K562 (cell line): ENCODE measurements at regions not wholly inside any gene's neighbourhood (a gene's known extent, or its start where the extent isn't known, plus 50 kb on each side); places are given as distances from the start of the nearest gene placed in this dataset.

ENCODE experiments used
- ATAC-seq: fragments of 200-7000 bp; cut with Tn5 transposase; 3 replicates; pipeline ENCODE4 v1.9.1; 2020; ENCODE audit warnings: moderate library complexity
- BruUV-seq: library from RNA; stranded (reverse); fragments of 400-500 nt; replicated peaks from 2 replicates; lab custom pipeline; 2021; lab: Mats Ljungman, UMichigan
- CTCF ChIA-PET: fragments of 300-600 bp; formaldehyde crosslinking; extraction: SDS; loops from one replicate; lab custom pipeline; 2021; ENCODE audit warnings: low intra/inter-chr PET ratio; lab: Yijun Ruan, JAX
- POLR2A ChIA-PET: fragments of 300-600, 350-650 bp; sonication (Branson Sonifier 250); formaldehyde crosslinking; extraction: SDS; loops from one replicate; lab custom pipeline; 2021; ENCODE audit warnings: antibody characterized with exemption, inconsistent platforms; lab: Yijun Ruan, JAX
- DNase-seq, 4 experiments: peaks; one replicate each; pipeline versions ENCODE4 v3.0.0 to v3.0.0-alpha.2; 2011 to 2018; ENCODE audit warnings: low spot score in 3 of 4, mixed read lengths in 3 of 4; ENCODE audit errors: extremely low read depth in 1 of 4
- FAIRE-seq: peaks from 2 replicates; lab custom pipeline; 2011; peaks lifted over from hg19 to GRCh38; lab: Jason Lieb, UNC
- H2AFZ ChIP-seq: 2 replicates; pipeline ENCODE4 v1.6.0; 2011; ENCODE audit warnings: low read depth, low read length, control low read depth, inconsistent platforms
- H3K27ac ChIP-seq: fragments of 200-600 bp; 3 replicates; pipeline ENCODE4 v1.8.0; 2011; ENCODE audit warnings: low read depth, mild to moderate bottlenecking, control low read depth, inconsistent platforms, low read length, moderate library complexity, mixed read lengths; ENCODE audit errors: extremely low read depth
- H3K27me3 ChIP-seq, 2 experiments: fragments of 300-600 bp in 1 of 2; 2 replicates in 1 of 2; 3 replicates in 1 of 2; pipeline versions ENCODE4 v1.6.0 to v1.8.0; 2011; ENCODE audit warnings: inconsistent platforms in 2 of 2, low read length in 2 of 2, mild to moderate bottlenecking in 1 of 2, mixed read lengths in 1 of 2, moderate library complexity in 1 of 2; ENCODE audit not compliant: control insufficient read depth in 2 of 2, insufficient read depth in 2 of 2
- H3K36me3 ChIP-seq: fragments of 300-600 bp; 3 replicates; pipeline ENCODE4 v1.8.0; 2011; ENCODE audit warnings: mild to moderate bottlenecking, low read length, inconsistent platforms; ENCODE audit not compliant: control insufficient read depth, insufficient read depth
- H3K4me1 ChIP-seq, 2 experiments: fragments of 200-600 bp in 1 of 2; replicated peaks in 1 of 2; 2 replicates in 1 of 2; 3 replicates in 1 of 2; pipeline versions ENCODE4 v1.5.1 to v1.8.0; 2011; ENCODE audit warnings: inconsistent platforms in 2 of 2, low read length in 2 of 2, mild to moderate bottlenecking in 1 of 2, mixed read lengths in 1 of 2, moderate library complexity in 1 of 2; ENCODE audit not compliant: control insufficient read depth in 2 of 2, insufficient read depth in 2 of 2
- H3K4me2 ChIP-seq: 2 replicates; pipeline ENCODE4 v1.6.1; 2011; ENCODE audit warnings: low read length, control low read depth, inconsistent platforms, mixed read lengths; ENCODE audit not compliant: insufficient read depth
- H3K4me3 ChIP-seq: fragments of 200-600 bp; sonication (generic), shearing (Covaris generic); 2 replicates; pipeline ENCODE4 v1.5.1; 2016; ENCODE audit warnings: control low read depth, inconsistent platforms
- H3K79me2 ChIP-seq: fragments of 200-600 bp; 3 replicates; pipeline ENCODE4 v1.8.0; 2011; ENCODE audit warnings: low read length, inconsistent platforms; ENCODE audit not compliant: control insufficient read depth, insufficient read depth
- H3K9ac ChIP-seq, 2 experiments: 2 replicates each; pipeline versions ENCODE4 v1.6.0 to v1.6.1; 2011; ENCODE audit warnings: low read depth in 2 of 2, low read length in 2 of 2, control low read depth in 1 of 2, inconsistent platforms in 1 of 2, mild to moderate bottlenecking in 1 of 2, mixed read lengths in 1 of 2; ENCODE audit not compliant: insufficient read depth in 1 of 2
- H3K9me1 ChIP-seq: one replicate; pipeline ENCODE4 v1.6.0; 2011; ENCODE audit warnings: inconsistent platforms, mild to moderate bottlenecking, low read length, moderate library complexity; ENCODE audit not compliant: control insufficient read depth, insufficient read depth
- H3K9me3 ChIP-seq: replicated peaks from 2 replicates; pipeline ENCODE4 v1.5.1; 2011; ENCODE audit warnings: low read depth, low read length, inconsistent platforms; ENCODE audit not compliant: control insufficient read depth, insufficient read depth
- H4K20me1 ChIP-seq: replicated peaks from 2 replicates; pipeline ENCODE4 v1.6.1; 2011; ENCODE audit warnings: low read length, inconsistent platforms, mixed read lengths; ENCODE audit not compliant: control insufficient read depth, insufficient read depth
- ARID1B ChIP-seq: fragments of 450-650 bp; IDR thresholded peaks from 2 replicates; pipeline ENCODE4 v1.6.1; 2016; ENCODE audit warnings: antibody characterized with exemption, mild to moderate bottlenecking, inconsistent platforms
- ATF6 ChIP-seq: sonication (generic); formaldehyde crosslinking; IDR thresholded peaks from 2 replicates; pipeline ENCODE4 v1.4.0; 2020; ENCODE audit warnings: mild to moderate bottlenecking, missing genetic modification reagents
- NFIC ChIP-seq: fragments of 450-650 bp; IDR thresholded peaks from 2 replicates; pipeline ENCODE4 v1.6.1; 2017; ENCODE audit warnings: mild to moderate bottlenecking, inconsistent platforms
- PCBP2 ChIP-seq: fragments of 200-400 bp; formaldehyde crosslinking; IDR thresholded peaks from 2 replicates; pipeline ENCODE4 v1.6.1; 2018; ENCODE audit warnings: low read length, low read depth, mild to moderate bottlenecking, moderate library complexity; ENCODE audit not compliant: poor library complexity, severe bottlenecking
- TAF1 ChIP-seq: IDR thresholded peaks from 2 replicates; pipeline ENCODE4 v1.6.1; 2011; ENCODE audit warnings: mild to moderate bottlenecking, low read length, moderate library complexity; ENCODE audit not compliant: insufficient read depth, control insufficient read depth, severe bottlenecking; ENCODE audit errors: extremely low read depth
- TARDBP ChIP-seq: fragments of 450-650 bp; IDR thresholded peaks from 2 replicates; pipeline ENCODE4 v1.6.1; 2016
- WGBS: fragments of 100-300 bp; shearing (Covaris generic); methylation state at CpG from one replicate; pipeline ENCODE4 v1.1.6; 2016; ENCODE audit warnings: low coverage, mixed read lengths; ENCODE audit not compliant: insufficient coverage; ENCODE audit errors: missing lambda C conversion rate; 5-methylcytosine and 5-hydroxymethylcytosine counted together
- in situ Hi-C: fragments of 300-500 bp; cut with MboI; formaldehyde crosslinking; loops from 4 replicates; pipeline ENCODE4 v1.15.0; 2018; ENCODE audit warnings: inconsistent platforms, mixed read lengths
- intact Hi-C: fragments of 100-400 bp; cut with micrococcal nuclease; formaldehyde crosslinking; loops from 2 replicates; pipeline ENCODE4 v1.14.2; 2022

- ATAC-seq (no peak), FAIRE-seq (no peak), DNase-seq (no peak)
- Histone ChIP-seq H3K4me3 (no peak overlapping the region), H3K27me3 (peaks cover 8 to 50% of the 10 kb centered on the region in 2 experiments; a peak in 4 of 5 replicates), H3K79me2 (no peaks in the 10 kb centered on the region), H3K9me1 (no peaks in the 10 kb centered on the region), H3K4me1 (no peaks in the 10 kb centered on the region), H3K27ac (no peak overlapping the region), H3K9ac (no peak overlapping the region), H3K4me2 (no peak overlapping the region), H3K36me3 (no peaks in the 10 kb centered on the region), H3K9me3 (no peaks in the 10 kb centered on the region), H4K20me1 (peaks cover 4% of the 10 kb centered on the region; the same call in 1 of the 2 replicates), H2AFZ (no peak overlapping the region)
- 0% methylated on average over 9 of the region's 9 CpGs for WGBS
- POLR2A ChIA-PET: interaction anchor here (1.0 to 1.8 kb wide), 2 partner anchors 9 to 13 kb away, joined by 3 to 4 read pairs; no protein-coding TSS in a partner anchor
- in situ Hi-C loops (no loop called here), intact Hi-C loops (no loop called here)
- TF ChIP-seq ATF6 (CRISPR knock-in tag) (no peak), TARDBP (no peak), TAF1 (no peak), PCBP2 (no peak), ARID1B (no peak), NFIC (no peak)
- no TSS peak for BruUV-seq
- CTCF ChIA-PET: no interaction called here
Measured at GRCh38 chr6:170127151-170127550, 163.7 kb downstream of the DLL1 start.
